Prostate gland (tissue), 2 donors: ENCODE measurements at regions not wholly inside any gene's neighbourhood (a gene's known extent, or its start where the extent isn't known, plus 50 kb on each side); places are given as distances from the start of the nearest gene placed in this dataset.

ENCODE experiments used
- DNase-seq: peaks from one replicate; pipeline ENCODE4 v3.0.0-alpha.2; 2019; ENCODE audit warnings: low spot score
- H3K27ac ChIP-seq, 2 donors: fragments of 200-600 bp; sonication (generic); 2 replicates each; pipeline ENCODE4 v1.5.1; 2017 to 2019
- H3K27me3 ChIP-seq: fragments of 200-600 bp; sonication (generic); replicated peaks from 2 replicates; pipeline ENCODE4 v1.5.1; 2019; ENCODE audit not compliant: insufficient read depth
- H3K36me3 ChIP-seq, 2 donors: fragments of 200-600 bp; sonication (generic); 1 replicate in 1 of 2; 2 replicates in 1 of 2; pipeline versions ENCODE4 v1.5.1 to v1.8.1; 2017 to 2019
- H3K4me1 ChIP-seq: fragments of 200-600 bp; sonication (generic); replicated peaks from 2 replicates; pipeline ENCODE4 v1.5.1; 2019
- H3K4me3 ChIP-seq, 2 donors: fragments of 200-600 bp; sonication (generic); 2 replicates each; pipeline ENCODE4 v1.5.1; 2017 to 2019
- H3K9me3 ChIP-seq: fragments of 200-600 bp; sonication (generic); 2 replicates; pipeline ENCODE4 v1.5.1; 2017
- POLR2A ChIP-seq: fragments of 450-650 bp; IDR thresholded peaks from one replicate; pipeline ENCODE4 v1.6.1; 2016; ENCODE audit warnings: antibody characterized with exemption, mild to moderate bottlenecking
- POLR2AphosphoS5 ChIP-seq: sonication (generic); formaldehyde crosslinking; IDR thresholded peaks from one replicate; pipeline ENCODE4 v1.6.1; 2017; ENCODE audit warnings: antibody characterized with exemption
- WGBS: methylation state at CpG from one replicate; pipeline ENCODE4 v1.1.5; 2018; 5-methylcytosine and 5-hydroxymethylcytosine counted together
- intact Hi-C: fragments of 100-400 bp; cut with DNase I; formaldehyde crosslinking; loops from one replicate; pipeline ENCODE4 v1.14.2; 2022
- TF ChIP-seq, protein P1 (sequence below), 4 experiments: fragments of 200-600 bp in 2 of 4; fragments of 450-650 bp in 2 of 4; sonication (generic) in 2 of 4; IDR thresholded peaks; 1 replicate in 3 of 4; 2 replicates in 1 of 4; pipeline ENCODE4 v1.5.1; 2016 to 2019; ENCODE audit warnings: antibody characterized with exemption in 4 of 4, mild to moderate bottlenecking in 2 of 4, moderate library complexity in 2 of 4

GRCh38 chr3:11703146-11703545, 59.4 kb upstream of the VGLL4 start:
- WGBS: 61% methylated on average over 4 of the region's 4 CpGs
- Histone ChIP-seq H3K9me3 (no peaks in the 10 kb centered on the region), H3K4me1 (no peaks in the 10 kb centered on the region), H3K36me3 (no peaks in the 10 kb centered on the region), H3K4me3 (no peak overlapping the region), H3K27ac (no peak overlapping the region), H3K27me3 (no peaks in the 10 kb centered on the region)
- intact Hi-C loops: no loop called here
- DNase-seq: no peak
- TF ChIP-seq, protein P1, sequence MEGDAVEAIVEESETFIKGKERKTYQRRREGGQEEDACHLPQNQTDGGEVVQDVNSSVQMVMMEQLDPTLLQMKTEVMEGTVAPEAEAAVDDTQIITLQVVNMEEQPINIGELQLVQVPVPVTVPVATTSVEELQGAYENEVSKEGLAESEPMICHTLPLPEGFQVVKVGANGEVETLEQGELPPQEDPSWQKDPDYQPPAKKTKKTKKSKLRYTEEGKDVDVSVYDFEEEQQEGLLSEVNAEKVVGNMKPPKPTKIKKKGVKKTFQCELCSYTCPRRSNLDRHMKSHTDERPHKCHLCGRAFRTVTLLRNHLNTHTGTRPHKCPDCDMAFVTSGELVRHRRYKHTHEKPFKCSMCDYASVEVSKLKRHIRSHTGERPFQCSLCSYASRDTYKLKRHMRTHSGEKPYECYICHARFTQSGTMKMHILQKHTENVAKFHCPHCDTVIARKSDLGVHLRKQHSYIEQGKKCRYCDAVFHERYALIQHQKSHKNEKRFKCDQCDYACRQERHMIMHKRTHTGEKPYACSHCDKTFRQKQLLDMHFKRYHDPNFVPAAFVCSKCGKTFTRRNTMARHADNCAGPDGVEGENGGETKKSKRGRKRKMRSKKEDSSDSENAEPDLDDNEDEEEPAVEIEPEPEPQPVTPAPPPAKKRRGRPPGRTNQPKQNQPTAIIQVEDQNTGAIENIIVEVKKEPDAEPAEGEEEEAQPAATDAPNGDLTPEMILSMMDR (IDR thresholded peaks at IDR 0.05): no peak
- TF ChIP-seq POLR2AphosphoS5 (no peak), POLR2A (no peak)

- no peak overlapping the region for H3K27ac ChIP-seq
- no peaks in the 10 kb centered on the region for H3K36me3 ChIP-seq
- H3K4me1 ChIP-seq: no peaks in the 10 kb centered on the region
- H3K9me3 ChIP-seq: no peaks in the 10 kb centered on the region
- no peaks in the 10 kb centered on the region for H3K27me3 ChIP-seq
- intact Hi-C loops: no loop called here
- WGBS: 81% methylated on average over 2 of the region's 2 CpGs
- no peak overlapping the region for H3K4me3 ChIP-seq
- DNase-seq: no peak
- TF ChIP-seq POLR2AphosphoS5 (no peak), POLR2A (no peak)
- TF ChIP-seq, protein P1 (IDR thresholded peaks at IDR 0.05): no peak
These were observed 55.3 kb upstream of the VGLL4 start for GRCh38 chr3:11699083-11699427.

- intact Hi-C loops: no loop called here
- H3K9me3 ChIP-seq: no peaks in the 10 kb centered on the region
- H3K27ac ChIP-seq: no peak overlapping the region
- H3K27me3 ChIP-seq: no peaks in the 10 kb centered on the region
- no peak for DNase-seq
- no peaks in the 10 kb centered on the region for H3K36me3 ChIP-seq
- H3K4me1 ChIP-seq: no peaks in the 10 kb centered on the region
- no peak overlapping the region for H3K4me3 ChIP-seq
- no peak for TF ChIP-seq POLR2A
- 93% methylated on average over 7 of the region's 7 CpGs for WGBS
These were observed 54.8 kb upstream of the VGLL4 start for GRCh38 chr3:11698326-11699082.

DNA sequence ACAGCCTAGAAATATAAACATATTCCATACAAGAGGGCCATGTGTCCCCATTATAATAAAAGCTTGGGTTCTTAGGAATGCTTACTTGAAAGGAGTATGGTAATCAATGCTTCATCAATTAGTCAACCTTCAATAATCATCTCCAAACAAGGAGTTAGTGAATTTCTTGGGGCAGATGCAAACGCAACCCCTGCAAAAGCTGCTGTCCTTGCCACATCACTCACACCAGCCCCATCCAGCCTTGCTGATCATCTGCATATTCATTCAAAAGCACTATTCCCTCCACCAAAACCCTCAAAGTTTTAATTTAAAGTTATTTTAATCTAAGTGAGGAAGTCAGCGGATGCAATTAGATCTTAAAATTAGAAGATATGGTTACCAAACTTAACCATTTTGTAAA, 54.0 kb upstream of the VGLL4 start:
- no peak for TF ChIP-seq POLR2AphosphoS5
- TF ChIP-seq, protein P1 (IDR thresholded peaks at IDR 0.05): no peak
- TF ChIP-seq POLR2A: no peak
- no peak overlapping the region for H3K4me3 ChIP-seq
- no peak for DNase-seq
- no peaks in the 10 kb centered on the region for H3K9me3 ChIP-seq
- H3K27me3 ChIP-seq: no peaks in the 10 kb centered on the region
- intact Hi-C loops: no loop called here
- H3K4me1 ChIP-seq: no peaks in the 10 kb centered on the region
- no peak overlapping the region for H3K27ac ChIP-seq
- 98% methylated on average over 2 of the region's 2 CpGs for WGBS
- H3K36me3 ChIP-seq: no peaks in the 10 kb centered on the region

DNA sequence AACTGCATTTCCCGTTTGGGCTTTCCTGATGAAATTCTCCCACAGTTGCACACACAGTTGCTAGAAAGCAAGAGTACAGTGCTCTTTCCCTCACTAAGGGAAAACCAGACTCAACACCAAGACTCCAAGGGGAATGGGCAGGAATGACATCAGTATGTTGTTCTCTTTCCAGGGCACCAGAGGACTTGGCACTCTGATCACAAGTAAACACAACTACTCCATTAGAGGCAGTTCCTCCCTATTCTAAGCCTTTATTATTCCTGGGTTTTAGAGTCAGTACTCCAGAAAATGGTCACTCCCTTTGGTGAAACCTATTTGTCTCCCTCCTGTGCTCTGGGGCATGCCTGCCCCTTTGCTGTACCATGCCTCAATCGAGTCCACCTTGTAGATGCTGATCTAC, 52.3 kb upstream of the VGLL4 start:
- Histone ChIP-seq H3K9me3 (no peaks in the 10 kb centered on the region), H3K27me3 (no peaks in the 10 kb centered on the region), H3K4me3 (no peak overlapping the region), H3K27ac (no peak overlapping the region), H3K36me3 (no peaks in the 10 kb centered on the region), H3K4me1 (no peaks in the 10 kb centered on the region)
- TF ChIP-seq, protein P1 (IDR thresholded peaks at IDR 0.05): no peak
- TF ChIP-seq POLR2AphosphoS5: no peak
- TF ChIP-seq POLR2A: no peak
- 85% methylated on average over 2 of the region's 2 CpGs for WGBS
- intact Hi-C loops: no loop called here
- DNase-seq: no peak
